ENCODE measurements at regions not wholly inside any gene's neighbourhood (a gene's known extent, or its start where the extent isn't known, plus 50 kb on each side); places are given as distances from the start of the nearest gene placed in this dataset.

GRCh38 chr3:182525766-182526374 lies 267.4 kb upstream of the ATP11B start:
- TF ChIP-seq, protein P1, sequence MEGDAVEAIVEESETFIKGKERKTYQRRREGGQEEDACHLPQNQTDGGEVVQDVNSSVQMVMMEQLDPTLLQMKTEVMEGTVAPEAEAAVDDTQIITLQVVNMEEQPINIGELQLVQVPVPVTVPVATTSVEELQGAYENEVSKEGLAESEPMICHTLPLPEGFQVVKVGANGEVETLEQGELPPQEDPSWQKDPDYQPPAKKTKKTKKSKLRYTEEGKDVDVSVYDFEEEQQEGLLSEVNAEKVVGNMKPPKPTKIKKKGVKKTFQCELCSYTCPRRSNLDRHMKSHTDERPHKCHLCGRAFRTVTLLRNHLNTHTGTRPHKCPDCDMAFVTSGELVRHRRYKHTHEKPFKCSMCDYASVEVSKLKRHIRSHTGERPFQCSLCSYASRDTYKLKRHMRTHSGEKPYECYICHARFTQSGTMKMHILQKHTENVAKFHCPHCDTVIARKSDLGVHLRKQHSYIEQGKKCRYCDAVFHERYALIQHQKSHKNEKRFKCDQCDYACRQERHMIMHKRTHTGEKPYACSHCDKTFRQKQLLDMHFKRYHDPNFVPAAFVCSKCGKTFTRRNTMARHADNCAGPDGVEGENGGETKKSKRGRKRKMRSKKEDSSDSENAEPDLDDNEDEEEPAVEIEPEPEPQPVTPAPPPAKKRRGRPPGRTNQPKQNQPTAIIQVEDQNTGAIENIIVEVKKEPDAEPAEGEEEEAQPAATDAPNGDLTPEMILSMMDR (conservative IDR thresholded peaks at IDR 0.05; ENCODE audit: low read length): no peak
- TF ChIP-seq EZH2phosphoT487 (IDR thresholded peaks at IDR 0.05; ENCODE audit: borderline replicate concordance, low read depth, low read length): no peak
